ENCODE measurements at regions not wholly inside any gene's neighbourhood (a gene's known extent, or its start where the extent isn't known, plus 50 kb on each side); places are given as distances from the start of the nearest gene placed in this dataset.
"Not testable (repeated sequence)": the region's sequence is repeated elsewhere in the genome, so short reads cannot be mapped to it uniquely, and the experiment has no call there.

DNA sequence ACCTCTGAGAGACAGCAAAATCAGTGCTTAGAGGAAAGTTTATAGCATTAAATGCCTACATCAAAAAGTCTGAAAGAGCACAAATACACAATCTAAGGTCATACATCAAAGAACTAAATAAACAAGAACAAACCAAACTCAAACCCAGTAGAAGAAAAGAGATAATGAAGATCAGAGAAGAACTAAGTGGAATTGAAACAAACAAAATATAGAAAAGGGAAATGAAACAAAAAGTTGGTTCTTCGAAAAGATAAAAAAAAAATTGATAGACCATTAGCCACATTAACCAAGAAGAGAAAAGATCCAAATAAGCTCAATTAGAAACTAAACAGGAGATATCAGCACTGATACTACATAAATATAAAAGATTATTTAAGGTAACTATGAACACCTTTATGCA, 280.0 kb upstream of the NRG3 start:
- no peak for DNase-seq (ENCODE audit: low spot score)

DNA sequence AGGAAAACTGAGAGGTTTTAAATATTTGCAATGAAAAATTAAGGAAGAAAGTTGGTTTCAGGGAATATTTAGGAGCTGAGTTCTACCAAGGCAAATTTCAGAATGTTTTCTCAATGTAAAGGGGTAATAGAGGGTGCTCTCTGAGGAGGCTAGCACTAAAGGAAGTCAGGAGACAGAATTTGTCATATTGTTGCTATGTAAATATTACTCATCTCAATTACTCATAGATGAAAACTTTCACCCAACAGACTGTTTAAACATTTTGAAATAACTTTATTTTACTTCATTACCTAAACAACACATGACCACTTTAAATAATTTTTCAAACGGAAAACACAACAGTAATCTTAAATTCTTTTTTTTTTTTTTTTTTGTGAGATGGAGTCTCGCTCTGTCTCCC, 274.8 kb upstream of the NRG3 start:
- no peak for DNase-seq (ENCODE audit: low spot score)

DNA sequence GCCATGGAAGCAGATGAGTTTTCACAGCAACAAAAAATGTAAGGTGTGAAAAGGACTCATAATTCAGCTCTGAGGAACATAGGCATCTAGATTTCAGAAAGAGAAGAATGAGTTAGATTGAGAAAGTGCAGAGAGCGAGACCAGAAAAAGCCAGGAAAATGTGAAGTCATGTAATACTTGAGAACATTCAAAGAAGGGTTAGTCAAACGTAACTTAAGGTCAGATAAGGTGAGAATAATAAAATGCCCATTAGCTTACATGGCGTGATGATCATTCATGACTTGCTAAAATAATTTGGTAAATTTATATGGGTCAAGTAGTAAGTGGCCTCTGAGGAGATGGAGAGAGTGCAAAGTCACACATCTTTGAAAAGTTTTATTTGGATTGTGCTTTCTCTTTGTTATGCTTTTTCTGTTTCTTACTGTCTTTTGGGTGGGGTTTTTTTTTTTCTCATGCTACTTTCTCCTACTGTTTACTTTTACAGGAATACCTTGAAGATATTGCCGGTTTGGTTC, 271.8 kb upstream of the NRG3 start:
- DNase-seq (ENCODE audit: low spot score), result no peak

DNA sequence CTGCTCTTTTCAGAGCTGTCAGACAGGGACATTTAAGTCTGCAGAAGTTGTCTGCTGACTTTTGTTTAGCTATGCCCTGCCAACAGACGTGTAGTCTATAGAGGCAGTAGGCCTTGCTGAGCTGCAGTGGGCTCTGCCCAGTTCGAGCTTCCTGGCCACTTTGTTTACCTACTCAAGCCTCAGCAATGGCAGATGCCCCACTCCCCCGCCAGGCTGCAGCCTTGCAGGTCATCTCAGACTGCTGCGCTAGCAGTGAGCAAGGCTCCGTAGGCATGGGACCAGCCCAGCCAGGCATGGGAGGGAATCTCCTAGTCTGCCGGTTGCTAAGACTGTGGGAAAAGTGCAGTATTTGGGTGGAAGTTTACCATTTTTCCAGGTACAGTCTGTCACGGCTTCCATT, 230.5 kb upstream of the NRG3 start:
- not testable (repeated sequence) for DNase-seq (ENCODE audit: low spot score)

DNA sequence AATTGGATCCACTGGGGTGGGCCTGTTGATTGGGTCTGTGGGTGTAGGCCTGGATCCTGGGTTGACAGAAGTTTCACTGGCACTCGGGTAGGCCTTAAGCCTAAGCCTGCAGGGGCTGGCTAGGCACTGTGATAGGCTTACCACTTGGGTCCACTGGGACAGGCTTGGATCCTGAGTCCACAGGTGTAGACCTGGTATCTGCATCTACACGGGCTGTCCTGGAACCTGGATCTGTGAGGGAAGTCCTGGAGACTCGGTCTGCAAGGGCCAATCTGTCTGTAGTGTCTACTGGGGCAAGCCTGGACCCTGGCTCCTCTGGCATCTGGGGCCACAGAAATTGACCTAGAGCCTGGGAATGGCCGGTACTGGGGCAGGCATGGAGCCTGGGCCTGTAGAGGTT, 219.0 kb upstream of the NRG3 start:
- DNase-seq (ENCODE audit: low spot score), result no peak

DNA sequence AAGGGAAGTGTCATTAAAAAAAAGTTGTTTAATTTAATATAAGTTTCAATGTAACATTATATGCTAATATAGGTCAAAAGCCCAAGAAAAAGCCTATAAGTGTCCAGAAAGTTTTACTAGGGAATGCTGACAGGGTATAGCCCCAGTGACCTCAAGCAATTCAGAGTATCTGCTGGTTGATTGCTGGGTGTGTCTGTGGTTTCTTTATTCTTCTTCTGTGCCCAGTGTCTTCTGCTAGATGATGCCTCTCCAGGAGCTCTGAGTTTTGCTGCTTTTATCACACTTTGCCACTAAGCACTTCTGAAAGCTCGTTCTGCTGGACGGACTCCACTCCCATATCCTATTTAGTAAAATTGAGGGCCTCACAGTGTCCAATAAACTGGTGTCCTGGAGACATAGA, 212.2 kb upstream of the NRG3 start:
- no peak for DNase-seq (ENCODE audit: low spot score)

DNA sequence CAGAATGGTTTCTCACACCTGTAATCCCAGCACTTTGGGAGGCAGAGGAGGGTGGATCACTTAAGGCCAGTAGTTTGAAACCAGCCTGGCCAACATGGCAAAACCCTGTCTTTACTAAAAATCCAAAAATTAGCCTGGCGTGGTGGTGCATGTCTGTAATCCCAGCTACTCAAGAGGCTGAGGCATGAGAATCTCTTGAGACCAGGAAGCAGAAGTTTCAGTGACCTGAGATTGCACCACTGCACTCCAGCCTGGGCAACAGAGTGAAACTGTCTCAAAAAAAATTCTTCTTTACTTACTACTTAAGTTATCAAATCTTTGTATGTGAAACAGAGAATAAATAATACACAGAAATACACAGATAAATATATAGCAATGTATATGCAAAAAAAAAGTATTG, 210.2 kb upstream of the NRG3 start:
- not testable (repeated sequence) for DNase-seq (ENCODE audit: low spot score)

DNA sequence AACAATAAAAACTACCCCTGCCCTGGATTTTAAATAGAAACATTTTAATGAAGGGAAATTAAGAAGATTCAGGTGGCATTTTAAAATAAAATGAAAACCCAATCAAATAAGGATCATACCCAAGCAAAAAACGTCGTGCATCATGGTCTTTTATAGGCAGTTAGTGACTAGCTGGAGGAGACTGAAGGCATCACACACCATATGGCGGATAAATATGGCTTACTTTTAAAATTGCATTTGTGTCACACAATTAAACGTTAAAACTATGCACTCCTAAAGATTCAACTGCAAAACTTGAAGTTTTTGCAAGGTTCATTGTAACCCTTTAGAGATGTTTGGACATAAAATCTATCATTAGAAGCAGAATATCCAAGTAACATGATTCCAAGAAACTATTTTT, 200.1 kb upstream of the NRG3 start:
- no peak for DNase-seq (ENCODE audit: low spot score)

DNA sequence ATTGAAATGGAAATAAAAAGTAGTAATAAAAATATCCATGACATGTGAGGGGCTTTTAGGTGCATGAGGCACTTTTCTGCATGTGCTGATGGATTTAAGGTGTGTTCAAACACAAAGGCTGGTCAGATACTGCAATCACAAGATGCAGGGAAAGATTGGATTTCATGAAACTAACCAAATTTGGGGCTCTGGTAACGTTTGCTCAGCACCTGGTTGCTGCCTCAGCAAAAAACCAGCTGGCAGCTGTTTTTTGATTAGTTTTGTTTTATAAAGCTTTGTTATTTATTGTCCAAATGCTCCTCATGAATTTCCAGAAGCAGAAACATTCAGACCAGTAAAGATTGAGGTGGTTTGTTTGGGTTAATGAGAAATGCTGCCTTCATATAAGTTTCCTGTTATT, 195.7 kb upstream of the NRG3 start:
- no peak for DNase-seq (ENCODE audit: low spot score)

DNA sequence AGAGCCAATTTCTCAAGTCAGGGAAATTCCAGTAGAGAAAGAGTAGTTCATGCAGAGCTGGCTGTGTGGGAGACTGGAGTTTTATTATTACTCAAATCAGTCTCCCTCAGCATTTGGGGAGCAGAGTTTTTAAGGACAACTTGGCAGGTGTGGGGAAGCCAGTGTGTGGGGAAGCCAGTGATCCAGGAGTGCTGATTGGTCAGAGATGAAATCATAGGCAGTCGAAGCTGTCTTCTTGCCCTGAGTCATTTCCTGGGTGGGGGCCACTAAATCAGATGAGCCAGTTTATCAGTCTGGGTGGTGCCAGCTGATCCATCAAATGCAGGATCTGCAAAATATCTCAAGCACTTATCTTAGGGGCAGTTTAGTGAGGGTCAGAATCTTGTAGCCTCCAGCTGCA, 194.6 kb upstream of the NRG3 start:
- DNase-seq (ENCODE audit: low spot score), result no peak

DNA sequence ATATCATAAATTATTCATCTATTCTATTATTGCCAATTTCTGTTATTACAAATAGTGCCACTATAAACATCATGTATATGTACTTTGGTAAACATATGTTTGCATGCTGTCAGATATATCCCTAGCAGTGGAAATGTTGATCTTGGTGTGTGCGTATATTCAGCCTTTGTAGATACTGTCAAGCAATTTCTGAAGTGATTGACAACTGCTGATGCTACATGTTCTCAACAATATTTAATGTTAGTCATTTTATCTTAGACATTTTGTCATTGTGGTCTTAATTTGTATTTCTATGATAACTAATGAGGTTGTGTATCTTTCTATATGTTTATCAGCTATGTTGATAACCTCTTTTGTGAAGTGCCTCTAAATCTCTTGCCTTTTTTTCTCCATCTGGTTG, 186.5 kb upstream of the NRG3 start:
- DNase-seq (ENCODE audit: low spot score), result no peak

DNA sequence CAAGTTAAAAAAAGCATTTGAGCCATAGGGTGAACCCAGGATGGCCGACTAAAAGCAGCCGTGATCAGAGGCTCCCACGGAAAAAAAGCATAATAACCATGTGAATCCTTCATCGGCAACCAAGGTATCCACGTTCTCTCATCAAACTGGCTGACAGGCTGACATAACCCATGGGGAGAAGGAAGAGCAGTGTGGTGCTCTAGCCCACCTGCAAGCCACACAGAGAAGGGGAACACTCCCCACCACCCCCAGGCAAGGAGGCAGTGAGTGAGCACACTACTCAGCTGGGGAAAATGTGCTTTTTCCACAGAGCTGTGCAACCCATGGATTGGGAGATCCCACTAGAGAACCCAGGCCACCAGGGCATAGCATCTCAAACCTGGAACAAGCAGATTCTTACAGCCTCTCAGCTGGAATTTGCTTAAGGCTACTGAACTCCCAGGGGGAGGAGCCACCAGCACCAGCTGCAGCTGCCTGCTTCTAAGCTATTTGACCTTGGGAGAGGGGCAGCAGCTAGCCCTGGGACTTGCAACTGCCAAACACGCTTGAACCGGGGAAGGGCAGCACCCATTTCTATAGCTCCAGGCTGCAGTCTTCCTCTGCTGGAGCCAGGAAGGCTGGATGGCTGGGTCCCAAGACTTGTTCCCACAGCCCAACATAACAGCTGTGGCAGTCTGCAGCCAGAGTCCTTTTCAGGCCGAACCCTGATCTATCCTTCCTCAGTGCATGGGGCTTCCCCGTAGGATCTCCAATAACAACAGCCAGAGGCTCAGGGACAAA, 178.2 kb upstream of the NRG3 start:
- peak; percentile 69 for DNase-seq (ENCODE audit: low spot score)

DNA sequence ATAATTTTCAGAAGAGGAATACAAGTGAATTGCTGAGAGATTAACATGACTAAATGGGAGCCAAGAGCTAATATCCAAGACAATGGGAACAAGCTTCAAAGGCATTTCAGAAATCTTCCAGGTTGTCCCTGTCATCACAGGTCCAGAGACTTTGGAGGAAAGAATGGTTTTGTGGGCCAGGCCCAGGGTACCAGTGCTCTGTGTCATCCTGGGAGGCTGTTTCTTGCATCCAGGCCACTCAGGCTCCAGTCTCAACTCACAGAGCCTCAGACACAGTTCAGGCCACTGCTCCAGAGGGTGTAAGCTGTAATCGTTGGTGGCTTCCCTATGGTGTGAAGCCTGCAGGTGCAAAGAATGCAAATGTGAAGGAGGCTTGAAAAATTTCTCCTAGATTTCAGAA, 170.4 kb upstream of the NRG3 start:
- no peak for DNase-seq (ENCODE audit: low spot score)

DNA sequence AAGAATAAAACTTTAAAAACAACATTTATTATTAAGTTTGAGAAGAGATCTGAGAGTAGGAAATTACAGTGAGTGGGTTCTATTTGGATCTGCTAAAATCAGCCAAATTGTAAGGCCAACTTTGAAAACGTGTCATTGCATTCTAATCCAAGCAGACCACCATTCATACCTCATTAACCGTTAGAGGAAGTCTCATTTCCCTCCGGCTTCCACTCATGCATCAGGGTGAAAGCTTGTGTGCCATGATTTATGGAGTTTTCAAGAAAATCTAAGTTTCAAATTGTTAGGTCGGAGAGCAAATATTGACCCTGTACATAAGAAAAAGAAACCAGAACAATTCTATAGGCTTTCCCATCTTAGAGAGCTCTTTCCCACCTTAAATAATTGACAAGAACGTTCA, 166.6 kb upstream of the NRG3 start:
- DNase-seq (ENCODE audit: low spot score), result no peak

DNA sequence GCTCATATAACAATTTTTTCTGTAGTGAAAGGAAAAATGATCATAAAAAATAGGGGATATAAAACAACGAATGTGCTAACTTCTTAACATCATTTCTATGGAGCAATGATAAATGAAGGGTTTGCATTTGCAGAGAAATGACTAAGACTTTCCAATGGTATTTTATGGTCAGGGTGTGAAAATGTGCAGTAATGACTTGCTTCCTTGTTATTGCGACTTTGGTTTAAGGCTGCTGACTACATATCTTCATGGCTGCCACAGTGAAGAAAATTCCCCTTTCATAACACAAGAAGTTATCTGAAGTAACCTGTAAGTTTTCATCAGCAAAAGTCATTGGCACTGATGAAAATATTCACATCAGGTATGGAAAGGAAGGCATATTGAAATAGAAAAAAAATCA, 166.1 kb upstream of the NRG3 start:
- DNase-seq (ENCODE audit: low spot score), result no peak

DNA sequence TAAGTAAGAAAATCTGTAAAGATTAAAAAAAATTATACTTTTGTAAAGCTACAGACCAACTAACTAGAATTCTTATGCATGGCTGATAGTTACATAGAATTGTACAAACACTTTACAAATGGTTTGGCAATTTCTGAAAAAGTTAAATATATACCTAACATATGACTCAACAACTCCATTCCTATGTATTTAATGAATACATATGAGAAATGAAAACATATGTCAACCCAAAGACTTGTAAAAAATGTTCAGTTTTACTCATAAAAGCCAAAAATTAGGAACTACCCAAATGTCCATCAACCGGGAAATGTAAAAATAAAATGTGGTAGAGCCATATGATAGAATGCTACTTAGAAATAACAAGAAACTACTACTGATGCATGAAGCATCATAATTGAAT, 152.6 kb upstream of the NRG3 start:
- DNase-seq (ENCODE audit: low spot score), result no peak

DNA sequence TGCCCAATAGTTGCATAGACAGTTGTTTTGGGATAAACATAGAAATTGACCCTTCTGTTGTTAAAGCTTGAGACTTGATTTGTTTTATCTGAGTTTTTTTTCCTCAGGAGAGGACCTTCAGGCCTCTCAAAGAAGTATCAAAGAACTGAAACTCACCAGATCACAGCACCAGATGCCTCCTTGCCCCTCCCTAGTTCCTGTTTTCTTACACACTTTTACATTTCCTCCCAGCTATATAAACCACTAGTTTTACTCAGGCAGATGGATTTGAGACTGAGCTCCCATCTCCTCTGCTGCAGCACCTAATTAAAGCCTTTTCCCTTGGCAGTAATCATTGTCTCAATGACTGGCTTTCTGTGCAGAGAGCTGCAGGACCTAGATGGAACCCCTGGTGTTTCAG, 150.6 kb upstream of the NRG3 start:
- no peak for DNase-seq (ENCODE audit: low spot score)

DNA sequence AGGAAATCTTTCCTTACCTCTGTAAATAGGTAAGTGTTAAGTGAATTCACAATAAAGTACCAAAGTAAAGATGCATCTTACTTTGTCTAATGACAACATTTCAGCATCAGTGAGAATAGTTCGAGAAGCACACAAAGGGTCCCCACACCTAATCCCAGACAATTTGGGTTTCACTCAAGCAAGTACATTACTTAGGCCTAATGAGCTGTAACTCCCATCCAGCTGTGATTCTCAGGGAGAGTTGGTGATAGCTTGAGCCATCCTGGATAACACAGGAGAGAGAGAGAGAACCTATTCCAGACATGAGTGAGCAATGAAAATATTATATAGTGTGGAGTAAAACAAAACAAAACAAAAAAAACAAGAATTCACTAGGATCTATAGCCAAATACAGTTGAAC, 149.1 kb upstream of the NRG3 start:
- no peak for DNase-seq (ENCODE audit: low spot score)

DNA sequence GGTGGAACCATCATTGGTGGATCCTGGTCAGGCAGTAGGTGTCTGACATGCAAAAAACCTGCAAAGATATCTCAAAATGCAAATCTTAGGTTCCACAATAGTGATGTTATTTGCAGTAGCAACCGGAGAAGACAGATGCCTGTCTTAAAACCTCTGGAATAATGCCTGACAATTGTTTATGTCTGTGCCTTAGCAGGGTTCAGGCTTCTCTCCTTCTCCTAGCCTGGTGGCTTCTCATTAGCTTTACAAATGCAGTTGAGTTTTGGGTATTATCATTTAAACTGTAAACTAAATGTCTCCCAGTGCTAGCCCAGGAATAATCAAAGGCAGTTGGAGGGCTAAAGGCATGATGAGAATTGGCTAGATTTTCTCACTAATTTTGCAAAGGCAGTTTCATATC, 146.3 kb upstream of the NRG3 start:
- no peak for DNase-seq (ENCODE audit: low spot score)

DNA sequence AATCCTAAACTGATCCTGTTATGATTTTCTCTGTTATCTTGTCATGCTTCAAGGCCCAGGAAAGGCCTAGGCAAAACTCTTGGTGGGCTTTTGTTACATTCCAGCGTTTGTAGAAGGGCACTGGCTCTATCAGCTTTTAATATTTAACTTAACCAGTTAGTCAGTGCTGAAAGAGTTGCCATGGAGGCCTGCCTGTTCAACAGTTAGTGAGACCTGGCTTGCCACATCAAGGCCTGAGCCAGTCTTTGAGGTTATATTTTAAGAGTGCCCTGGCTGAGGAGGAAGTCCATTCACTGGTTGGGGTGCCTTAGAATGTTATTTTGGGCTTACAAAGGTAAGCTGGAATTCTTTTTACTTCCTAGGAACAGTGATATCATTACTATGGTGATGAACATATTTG, 144.1 kb upstream of the NRG3 start:
- no peak for DNase-seq (ENCODE audit: low spot score)

DNA sequence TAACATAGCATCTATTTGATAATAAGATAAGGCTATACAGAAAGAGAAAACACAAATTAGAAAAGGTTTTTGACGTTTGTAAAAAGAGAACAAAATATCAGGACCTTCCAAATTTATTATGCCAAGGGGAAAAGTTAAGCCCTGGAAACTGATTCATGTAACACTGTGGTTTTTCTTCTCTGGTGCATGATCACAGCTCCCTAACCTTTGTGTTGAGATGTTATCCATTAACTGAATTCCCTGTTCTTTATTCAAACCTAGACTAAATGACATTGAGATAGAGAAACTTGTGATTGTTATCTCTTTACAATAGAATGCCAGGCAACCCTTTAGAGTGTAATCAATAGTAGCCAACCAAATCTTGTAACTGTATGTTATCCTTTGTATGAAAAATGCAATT, 141.5 kb upstream of the NRG3 start:
- no peak for DNase-seq (ENCODE audit: low spot score)

DNA sequence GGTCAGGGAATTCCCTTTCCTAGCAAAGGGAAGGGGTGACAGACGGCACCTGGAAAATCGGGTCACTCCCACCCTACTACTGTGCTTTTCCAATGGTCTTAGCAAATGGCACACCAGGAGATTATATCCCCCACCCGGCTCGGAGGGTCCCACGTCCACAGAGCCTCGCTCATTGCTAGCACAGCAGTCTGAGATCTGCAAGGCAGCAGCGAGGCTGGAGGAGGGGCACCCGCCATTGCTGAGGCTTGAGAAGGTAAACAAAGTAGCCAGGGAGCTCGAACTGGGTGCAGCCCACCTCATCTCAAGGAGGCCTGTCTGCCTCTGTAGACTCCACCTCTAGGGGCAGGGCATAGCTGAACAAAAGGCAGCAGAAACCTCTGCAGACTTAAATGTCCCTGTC, 139.8 kb upstream of the NRG3 start:
- not testable (repeated sequence) for DNase-seq (ENCODE audit: low spot score)

DNA sequence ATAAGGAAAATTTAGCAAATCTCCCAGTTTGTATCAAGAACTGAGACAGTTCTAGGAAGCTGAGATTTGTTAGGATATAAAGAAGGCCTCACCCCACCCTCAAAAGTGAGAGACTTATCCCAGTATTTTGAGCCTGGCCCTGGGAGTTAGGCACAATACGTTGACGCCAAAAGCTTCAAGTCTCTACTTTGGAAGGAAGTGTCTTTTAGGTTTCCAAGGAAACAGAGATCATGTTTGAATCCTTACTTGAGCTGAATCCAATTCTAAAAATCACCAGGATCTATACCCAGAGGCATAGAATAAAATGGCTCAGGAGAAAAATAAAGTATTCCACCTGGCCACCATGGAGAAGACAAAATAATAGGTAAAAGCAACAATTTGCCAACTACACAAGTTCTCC, 115.9 kb upstream of the NRG3 start:
- no peak for DNase-seq (ENCODE audit: low spot score)

DNA sequence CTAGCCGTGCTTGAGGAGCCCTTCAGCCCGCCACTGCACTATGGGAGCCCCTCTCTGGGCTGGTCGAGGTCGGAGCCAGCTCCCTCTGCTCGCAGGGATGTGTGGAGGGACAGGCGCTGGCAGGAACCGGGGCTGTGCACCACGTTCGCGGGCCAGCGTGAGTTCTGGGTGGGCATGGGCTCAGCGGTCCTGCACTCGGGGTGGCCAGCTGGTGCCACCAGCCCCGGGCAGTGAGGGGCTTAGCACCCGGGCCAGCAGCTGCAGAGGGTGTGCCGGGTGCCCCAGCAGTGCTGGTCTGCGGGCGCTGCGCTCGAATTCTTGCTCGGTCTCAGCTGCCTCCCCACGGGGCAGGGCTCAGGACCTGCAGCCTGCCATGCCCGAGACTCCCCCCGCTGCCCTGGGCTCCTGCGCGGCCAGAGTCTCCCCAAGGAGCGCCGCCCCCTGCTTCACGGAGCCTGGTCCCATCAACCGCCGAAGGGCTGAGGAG, 90.8 kb upstream of the NRG3 start:
- DNase-seq (ENCODE audit: low spot score), result no peak
